GM19043 (cell line): ENCODE measurements at regions not wholly inside any gene's neighbourhood (a gene's known extent, or its start where the extent isn't known, plus 50 kb on each side); places are given as distances from the start of the nearest gene placed in this dataset.

Source experiments
- ATAC-seq: cut with Tn5 transposase; IDR thresholded peaks from one replicate; pipeline ENCODE4 v1.9.1; 2021; ENCODE audit warnings: low read depth; ENCODE audit not compliant: unreplicated experiment

DNA sequence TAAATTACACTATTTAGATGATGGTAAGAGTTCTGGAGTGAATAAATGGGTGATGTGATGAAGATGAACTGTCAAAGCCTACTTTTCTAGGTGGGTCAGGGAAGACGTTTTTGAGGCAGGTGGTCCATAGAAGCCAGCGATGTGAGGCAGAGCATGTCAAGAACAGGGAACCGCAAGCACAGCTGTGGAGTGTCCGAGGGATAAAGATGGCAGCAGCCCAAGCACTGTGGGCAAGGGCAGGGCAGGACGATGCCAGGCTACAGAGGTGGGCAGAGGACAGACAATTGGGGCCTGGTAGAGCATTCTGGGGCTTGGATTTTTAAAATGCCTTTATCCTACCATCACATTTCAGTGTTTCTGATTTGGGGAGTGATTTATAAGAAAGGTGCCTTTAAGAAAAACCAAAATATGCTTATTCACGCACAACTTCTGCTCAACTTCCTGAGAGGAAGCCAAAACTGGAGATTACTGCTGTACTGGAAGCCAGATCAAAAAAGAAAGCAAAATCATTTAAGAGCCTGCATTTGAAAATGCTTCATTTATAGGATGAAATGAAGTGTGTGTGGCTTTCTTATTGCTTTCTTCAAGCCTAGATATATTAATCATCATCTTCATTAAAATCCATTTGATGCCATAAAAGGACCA lies 119.0 kb upstream of the WDR17 start:
- ATAC-seq, result peak; percentile 36

DNA sequence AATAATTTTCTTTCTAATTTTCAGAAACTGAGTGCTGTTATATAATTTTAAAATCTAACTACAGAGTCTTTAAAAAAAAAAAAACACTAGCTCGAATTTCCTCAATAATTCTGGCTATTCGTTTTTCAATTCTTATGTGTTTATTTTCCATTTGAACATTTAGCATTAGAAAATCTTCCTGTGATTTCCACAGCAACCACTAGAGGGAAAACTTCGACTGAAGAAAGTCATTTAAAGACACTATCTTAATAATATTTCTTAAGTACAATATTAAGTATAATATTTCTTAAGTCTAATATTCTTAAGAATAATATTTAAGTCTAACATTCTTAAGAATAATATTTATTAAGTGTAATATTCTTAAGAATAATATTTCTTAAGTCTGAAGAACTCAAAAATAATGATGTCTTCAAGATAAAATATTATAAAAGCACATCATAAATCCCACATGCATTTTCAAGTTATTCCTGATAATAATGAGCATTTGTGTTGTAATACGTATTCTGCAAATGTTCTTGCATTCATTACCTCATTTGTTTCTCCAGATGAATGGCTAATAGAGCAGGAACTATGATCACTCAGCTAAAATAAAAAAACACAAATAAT lies 118.4 kb upstream of the WDR17 start:
- ATAC-seq, result peak; percentile 71

DNA sequence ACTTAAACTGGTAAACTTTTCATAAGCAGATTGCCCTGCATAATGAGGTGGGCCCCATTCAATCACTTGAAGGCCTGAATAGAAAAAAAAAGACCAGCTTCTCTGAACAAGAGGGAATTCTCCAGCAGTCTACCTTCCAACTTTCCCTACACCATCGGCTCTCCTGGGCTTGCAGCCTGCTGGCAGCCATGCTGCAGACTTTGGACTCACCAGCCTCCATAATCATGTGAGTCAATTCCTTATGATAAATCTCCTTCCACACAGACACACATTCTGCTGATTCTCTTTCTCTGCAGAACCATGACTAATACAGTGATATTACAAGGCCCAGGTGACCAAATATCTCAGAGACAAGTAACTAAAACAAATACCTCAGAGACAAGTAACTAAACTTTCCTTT lies 113.8 kb upstream of the WDR17 start:
- no peak for ATAC-seq

GRCh38 chr4:175953116-175953515 lies 112.5 kb upstream of the WDR17 start:
- ATAC-seq, result no peak

GRCh38 chr4:175953960-175954521 lies 111.6 kb upstream of the WDR17 start:
- peak; percentile 66 for ATAC-seq

GRCh38 chr4:175954685-175955084 lies 111.0 kb upstream of the WDR17 start:
- no peak for ATAC-seq

- ATAC-seq, result peak; percentile 75
Measured at GRCh38 chr4:175961604-175962003, 104.0 kb upstream of the WDR17 start.

DNA sequence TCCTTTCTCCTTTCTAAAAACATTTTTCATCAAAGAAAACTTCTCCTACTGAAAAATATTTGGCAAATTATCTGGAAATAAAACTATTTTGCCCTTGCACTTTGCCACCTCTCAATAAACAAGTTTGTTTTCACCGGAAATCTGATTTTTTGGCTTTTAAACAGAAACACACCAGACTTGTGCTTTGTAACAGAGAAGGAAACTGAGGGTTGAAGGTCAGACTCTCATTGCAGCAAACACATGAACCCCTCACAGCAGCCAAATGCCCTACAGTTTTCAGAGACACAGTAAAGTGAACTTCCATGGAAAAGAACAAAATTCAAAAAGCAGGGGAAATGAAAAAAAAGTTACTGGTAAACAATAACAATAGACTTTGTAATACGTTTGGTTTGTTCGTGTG lies 95.6 kb upstream of the WDR17 start:
- no peak for ATAC-seq

DNA sequence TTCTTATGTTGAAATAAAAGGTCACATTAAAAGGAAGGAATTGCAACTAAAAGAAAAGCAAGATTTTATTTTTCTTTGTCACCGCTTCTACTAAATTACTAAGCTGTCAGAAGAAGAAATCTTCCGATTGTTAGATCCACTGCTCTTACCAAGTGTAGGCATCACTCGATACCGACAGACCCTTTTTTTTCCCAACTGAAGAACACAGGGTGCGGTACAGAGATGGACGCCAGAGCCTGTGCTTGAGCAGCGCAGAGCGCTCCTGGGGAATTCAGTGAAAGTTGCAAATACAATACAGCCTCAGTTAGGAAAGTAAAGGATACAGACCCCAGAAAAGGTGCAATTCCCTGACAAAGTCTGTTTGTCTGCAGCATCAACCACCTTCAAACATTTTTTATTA lies 94.9 kb upstream of the WDR17 start:
- ATAC-seq, result no peak

GRCh38 chr4:175971388-175972179 lies 94.1 kb upstream of the WDR17 start:
- ATAC-seq, result no peak

GRCh38 chr4:175973027-175973923 lies 92.4 kb upstream of the WDR17 start:
- no peak for ATAC-seq

- no peak for ATAC-seq
Measured at GRCh38 chr4:175983636-175984035, 82.0 kb upstream of the WDR17 start.

DNA sequence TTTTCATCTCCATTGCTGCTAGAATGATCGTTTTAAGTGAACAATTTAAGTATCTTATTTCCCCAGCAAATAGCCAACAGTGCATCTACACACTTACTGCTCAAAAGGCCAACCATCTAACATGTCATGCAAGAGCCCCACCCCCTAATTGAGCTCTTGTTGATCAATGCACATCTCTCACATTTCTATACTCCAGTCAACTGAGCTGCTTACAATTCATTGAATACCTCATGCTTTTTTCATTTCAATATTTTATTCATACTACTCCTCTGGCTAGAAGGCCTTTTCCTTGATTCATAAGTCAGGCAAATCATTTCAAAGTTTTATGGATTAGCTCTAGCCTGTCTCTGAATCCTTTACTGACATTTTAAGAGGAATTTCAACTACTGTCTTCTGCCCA lies 79.0 kb upstream of the WDR17 start:
- ATAC-seq, result no peak

- no peak for ATAC-seq
Measured at GRCh38 chr4:175988511-175988910, 77.1 kb upstream of the WDR17 start.

GRCh38 chr4:175996206-175996605 lies 69.4 kb upstream of the WDR17 start:
- ATAC-seq, result no peak

- ATAC-seq, result no peak
Measured at GRCh38 chr4:175997291-175997690, 68.3 kb upstream of the WDR17 start.

- no peak for ATAC-seq
Measured at GRCh38 chr4:175998782-175999181, 66.9 kb upstream of the WDR17 start.

- ATAC-seq, result no peak
Measured at GRCh38 chr4:175999944-176000343, 65.7 kb upstream of the WDR17 start.

- no peak for ATAC-seq
Measured at GRCh38 chr4:176001151-176002006, 64.3 kb upstream of the WDR17 start.
